ENCODE measurements at regions not wholly inside any gene's neighbourhood (a gene's known extent, or its start where the extent isn't known, plus 50 kb on each side); places are given as distances from the start of the nearest gene placed in this dataset.

GRCh38 chr1:114324662-114324965 lies 170.9 kb upstream of the SYT6 start:
- H3K9me3 ChIP-seq (ENCODE audit: control insufficient read depth, low read depth, low read length): no peaks in the 10 kb centered on the region
- H3K27me3 Mint-ChIP-seq (ENCODE audit: low read depth): peaks cover 11% of the 10 kb centered on the region
- no CpG with 5 or more reads among the region's 5 CpGs for WGBS (ENCODE audit: extremely low coverage, insufficient read length, low lambda C conversion rate)

More at GRCh38 chr1:114324662-114324965, 170.9 kb upstream of the SYT6 start:
- no peaks in the 10 kb centered on the region for H3K79me2 ChIP-seq (ENCODE audit: insufficient read depth, low read length)
- no peak overlapping the region for H2BK12ac ChIP-seq (ENCODE audit: insufficient read length, low read depth, low read length)
- no peak overlapping the region for H4K5ac ChIP-seq (ENCODE audit: insufficient read length, low read depth, low read length)
- no peak overlapping the region for H3K27ac Mint-ChIP-seq
- no peak overlapping the region for H2BK15ac ChIP-seq (ENCODE audit: low read depth, low read length)
- H2AFZ ChIP-seq (ENCODE audit: low read length): no peak overlapping the region
- no peak overlapping the region for H3K4me3 Mint-ChIP-seq
- H2BK5ac ChIP-seq (ENCODE audit: insufficient read length, low read length): no peak overlapping the region
- no peaks in the 10 kb centered on the region for H3K79me1 ChIP-seq (ENCODE audit: insufficient read depth, low read depth, low read length, poor library complexity, severe bottlenecking)
- H3K9me3 Mint-ChIP-seq: peaks cover 16 to 22% of the 10 kb centered on the region in 2 experiments
- H3K56ac ChIP-seq (ENCODE audit: insufficient read length, low read depth, low read length): no peak overlapping the region
- H4K91ac ChIP-seq (ENCODE audit: insufficient read length, low read depth, low read length): no peak overlapping the region
- H2BK120ac ChIP-seq (ENCODE audit: low read depth, low read length, poor library complexity, severe bottlenecking): no peak overlapping the region
- no peak overlapping the region for H3K9ac ChIP-seq (ENCODE audit: extremely low read depth, insufficient read length, low read length)
- H2BK20ac ChIP-seq (ENCODE audit: low read depth, low read length, poor library complexity, severe bottlenecking): no peak overlapping the region
- no peak overlapping the region for H3K23ac ChIP-seq (ENCODE audit: insufficient read length, low read depth, low read length)
- no peak overlapping the region for H3K14ac ChIP-seq (ENCODE audit: insufficient read depth, low read length)
- DNase-seq: no peak
- no peaks in the 10 kb centered on the region for H3K27me3 ChIP-seq (ENCODE audit: insufficient read depth, low read length)
- H3K27ac ChIP-seq (ENCODE audit: insufficient read length, low read depth, low read length): no peak overlapping the region
- H3K4me2 ChIP-seq (ENCODE audit: insufficient read depth, insufficient read length, low read length): no peak overlapping the region
- no peak overlapping the region for H3K4ac ChIP-seq (ENCODE audit: low read depth, low read length)
- H3T11ph ChIP-seq (ENCODE audit: low read length): no peak overlapping the region
- H3K4me1 Mint-ChIP-seq: peaks cover 4 to 8% of the 10 kb centered on the region in 2 experiments; a peak in 3 of 4 replicates
- peaks cover 3 to 11% (median 10%) of the 10 kb centered on the region in 3 experiments; a peak in 6 of 7 replicates for H3K36me3 Mint-ChIP-seq (ENCODE audit: insufficient read depth in 1 of 3, low read depth in 3 of 3)
- H2AK5ac ChIP-seq (ENCODE audit: insufficient read length, low read length): no peak overlapping the region
- no peak overlapping the region for H3K18ac ChIP-seq (ENCODE audit: insufficient read length, low read depth, low read length)
- H4K8ac ChIP-seq (replicated peaks; ENCODE audit: insufficient read length, low read depth, low read length): no peak overlapping the region
- H3K4me1 ChIP-seq (ENCODE audit: insufficient read depth, low read length): no peaks in the 10 kb centered on the region
- no peaks in the 10 kb centered on the region for H4K20me1 ChIP-seq (ENCODE audit: control insufficient read depth, insufficient read depth, insufficient read length)
- TF ChIP-seq, protein P1, sequence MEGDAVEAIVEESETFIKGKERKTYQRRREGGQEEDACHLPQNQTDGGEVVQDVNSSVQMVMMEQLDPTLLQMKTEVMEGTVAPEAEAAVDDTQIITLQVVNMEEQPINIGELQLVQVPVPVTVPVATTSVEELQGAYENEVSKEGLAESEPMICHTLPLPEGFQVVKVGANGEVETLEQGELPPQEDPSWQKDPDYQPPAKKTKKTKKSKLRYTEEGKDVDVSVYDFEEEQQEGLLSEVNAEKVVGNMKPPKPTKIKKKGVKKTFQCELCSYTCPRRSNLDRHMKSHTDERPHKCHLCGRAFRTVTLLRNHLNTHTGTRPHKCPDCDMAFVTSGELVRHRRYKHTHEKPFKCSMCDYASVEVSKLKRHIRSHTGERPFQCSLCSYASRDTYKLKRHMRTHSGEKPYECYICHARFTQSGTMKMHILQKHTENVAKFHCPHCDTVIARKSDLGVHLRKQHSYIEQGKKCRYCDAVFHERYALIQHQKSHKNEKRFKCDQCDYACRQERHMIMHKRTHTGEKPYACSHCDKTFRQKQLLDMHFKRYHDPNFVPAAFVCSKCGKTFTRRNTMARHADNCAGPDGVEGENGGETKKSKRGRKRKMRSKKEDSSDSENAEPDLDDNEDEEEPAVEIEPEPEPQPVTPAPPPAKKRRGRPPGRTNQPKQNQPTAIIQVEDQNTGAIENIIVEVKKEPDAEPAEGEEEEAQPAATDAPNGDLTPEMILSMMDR (conservative IDR thresholded peaks at IDR 0.05): no peak
- H3K23me2 ChIP-seq (ENCODE audit: insufficient read length, low read depth, low read length, poor library complexity, severe bottlenecking): no peaks in the 10 kb centered on the region
